Keratinocyte (primary cell): ENCODE measurements at regions not wholly inside any gene's neighbourhood (a gene's known extent, or its start where the extent isn't known, plus 50 kb on each side); places are given as distances from the start of the nearest gene placed in this dataset.

ENCODE experiments used
- DNase-seq: peaks from one replicate; pipeline ENCODE4 v3.0.0-alpha.2; 2011; ENCODE audit warnings: low read depth, missing footprints, low spot score
- FAIRE-seq: peaks from 2 replicates; lab custom pipeline; 2011; peaks lifted over from hg19 to GRCh38; lab: Jason Lieb, UNC
- H2AFZ ChIP-seq: 2 replicates; pipeline ENCODE4 v1.6.0; 2012; ENCODE audit warnings: low read length, control low read depth, inconsistent platforms; ENCODE audit not compliant: control insufficient read depth
- H3K27ac ChIP-seq: 2 replicates; pipeline ENCODE4 v1.5.1; 2011; ENCODE audit warnings: low read length; ENCODE audit not compliant: control insufficient read depth, insufficient read depth
- H3K27me3 ChIP-seq: 3 replicates; pipeline ENCODE4 v1.6.0; 2011; ENCODE audit warnings: low read length; ENCODE audit not compliant: control insufficient read depth, insufficient read depth; ENCODE audit errors: extremely low read depth
- H3K36me3 ChIP-seq, 2 experiments: 2 replicates in 1 of 2; 3 replicates in 1 of 2; pipeline ENCODE4 v1.5.1; 2011; ENCODE audit warnings: low read length in 2 of 2, mild to moderate bottlenecking in 1 of 2; ENCODE audit not compliant: control insufficient read depth in 2 of 2, insufficient read depth in 2 of 2; ENCODE audit errors: extremely low read depth in 1 of 2
- H3K4me1 ChIP-seq: 3 replicates; pipeline ENCODE4 v1.5.1; 2011; ENCODE audit warnings: low read length; ENCODE audit not compliant: control insufficient read depth, insufficient read depth; ENCODE audit errors: extremely low read depth
- H3K4me2 ChIP-seq: 3 replicates; pipeline ENCODE4 v1.6.0; 2011; ENCODE audit warnings: low read depth, low read length; ENCODE audit not compliant: control insufficient read depth, insufficient read depth; ENCODE audit errors: extremely low read depth
- H3K4me3 ChIP-seq, 3 experiments: fragments of 200-600 bp in 1 of 3; sonication (generic) in 1 of 3; 2 replicates in 2 of 3; 3 replicates in 1 of 3; pipeline ENCODE4 v1.5.1; 2011 to 2016; ENCODE audit warnings: low read length in 3 of 3, mild to moderate bottlenecking in 3 of 3, control low read depth in 2 of 3, inconsistent platforms in 1 of 3, low read depth in 1 of 3, mixed read lengths in 1 of 3, mixed run types in 1 of 3, moderate library complexity in 1 of 3; ENCODE audit not compliant: control insufficient read depth in 2 of 3, insufficient read depth in 2 of 3; ENCODE audit errors: extremely low read depth in 1 of 3
- H3K79me2 ChIP-seq: 2 replicates; pipeline ENCODE4 v1.6.0; 2012; ENCODE audit warnings: low read length; ENCODE audit not compliant: control insufficient read depth, insufficient read depth
- H3K9ac ChIP-seq: 3 replicates; pipeline ENCODE4 v1.6.0; 2011; ENCODE audit warnings: low read length; ENCODE audit not compliant: control insufficient read depth, insufficient read depth; ENCODE audit errors: extremely low read depth
- H3K9me1 ChIP-seq: 3 replicates; pipeline ENCODE4 v1.6.0; 2011; ENCODE audit warnings: low read length; ENCODE audit not compliant: control insufficient read depth, insufficient read depth; ENCODE audit errors: extremely low read depth
- H3K9me3 ChIP-seq: 2 replicates; pipeline ENCODE4 v1.5.1; 2012; ENCODE audit warnings: low read depth, low read length; ENCODE audit not compliant: control insufficient read depth
- H4K20me1 ChIP-seq: 3 replicates; pipeline ENCODE4 v1.6.0; 2011; ENCODE audit warnings: low read length; ENCODE audit not compliant: control insufficient read depth, insufficient read depth; ENCODE audit errors: extremely low read depth
- CTCF ChIP-seq, 3 experiments: IDR thresholded peaks in 1 of 3; conservative IDR thresholded peaks in 1 of 3; optimal IDR thresholded peaks in 1 of 3; 2 replicates in 2 of 3; 3 replicates in 1 of 3; pipeline versions ENCODE3 to v1.5.1; 2011; ENCODE audit warnings: low read length in 3 of 3, mild to moderate bottlenecking in 3 of 3, moderate library complexity in 2 of 3, control low read depth in 1 of 3, inconsistent platforms in 1 of 3; ENCODE audit not compliant: insufficient read depth in 2 of 3; ENCODE audit errors: extremely low read depth in 1 of 3
- EZH2 ChIP-seq: IDR thresholded peaks from one replicate; pipeline ENCODE4 v1.6.1; 2012; ENCODE audit warnings: inconsistent platforms, mild to moderate bottlenecking, low read length, moderate library complexity
- dilution Hi-C: fragments of 300-500 bp; cut with MboI; formaldehyde crosslinking; loops from one replicate; pipeline ENCODE4 v1.7.0; 2020; ENCODE audit warnings: low sequenced_read_pairs; ENCODE audit not compliant: extremely low pct_ligation_motif_present

- DNase-seq (no peak), FAIRE-seq (no peak)
- TF ChIP-seq CTCF (optimal IDR thresholded peaks at IDR 0.05 in 1 of 3, IDR thresholded peaks at IDR 0.05 in 1 of 3, conservative IDR thresholded peaks at IDR 0.05 in 1 of 3; ENCODE audit: extremely low read depth in 1 of 3, insufficient read depth in 2 of 3, low read length in 3 of 3) (no peak), EZH2 (no peak)
- Histone ChIP-seq H3K4me2 (no peak overlapping the region), H3K4me3 (no peak overlapping the region), H3K27ac (no peak overlapping the region), H3K4me1 (no peaks in the 10 kb centered on the region), H3K9ac (no peak overlapping the region), H4K20me1 (no peaks in the 10 kb centered on the region), H3K9me1 (no peaks in the 10 kb centered on the region), H3K9me3 (no peaks in the 10 kb centered on the region), H3K27me3 (no peaks in the 10 kb centered on the region), H2AFZ (no peak overlapping the region), H3K36me3 (no peaks in the 10 kb centered on the region), H3K79me2 (no peaks in the 10 kb centered on the region)
- dilution Hi-C loops: no loop called here
Observed at GRCh38 chr15:46526726-46527110, 891.9 kb downstream of the SQOR start.

- FAIRE-seq (no peak), DNase-seq (no peak)
- Histone ChIP-seq H3K27me3 (no peaks in the 10 kb centered on the region), H3K4me1 (no peaks in the 10 kb centered on the region), H2AFZ (no peak overlapping the region), H3K4me3 (no peak overlapping the region), H3K79me2 (no peaks in the 10 kb centered on the region), H3K27ac (no peak overlapping the region), H3K9me3 (peaks cover 2% of the 10 kb centered on the region), H3K9ac (no peak overlapping the region), H3K9me1 (no peaks in the 10 kb centered on the region), H3K36me3 (no peaks in the 10 kb centered on the region), H3K4me2 (no peak overlapping the region), H4K20me1 (no peaks in the 10 kb centered on the region)
- dilution Hi-C loops: no loop called here
- TF ChIP-seq CTCF (optimal IDR thresholded peaks at IDR 0.05 in 1 of 3, IDR thresholded peaks at IDR 0.05 in 1 of 3, conservative IDR thresholded peaks at IDR 0.05 in 1 of 3; ENCODE audit: extremely low read depth in 1 of 3, insufficient read depth in 2 of 3, low read length in 3 of 3) (no peak), EZH2 (no peak)
Observed at GRCh38 chr15:46543626-46544025, 908.8 kb downstream of the SQOR start.
